HCT116 (cell line): ENCODE measurements at regions not wholly inside any gene's neighbourhood (a gene's known extent, or its start where the extent isn't known, plus 50 kb on each side); places are given as distances from the start of the nearest gene placed in this dataset.

ENCODE experiments used
- ATAC-seq: fragments of 200-7000 bp; cut with Tn5 transposase; 2 replicates; pipeline ENCODE4 v1.9.1; 2020; ENCODE audit warnings: mild to moderate bottlenecking, moderate library complexity
- BruUV-seq: library from RNA; stranded (reverse); fragments of 400-500 nt; replicated peaks from 2 replicates; lab custom pipeline; 2021; lab: Mats Ljungman, UMichigan
- CTCF ChIA-PET: fragments of 300-600 bp; sonication (Branson Sonifier 250); formaldehyde crosslinking; loops from one replicate; lab custom pipeline; 2021; ENCODE audit warnings: antibody characterized with exemption; lab: Charles Lee
- POLR2A ChIA-PET: fragments of 300-600, 350-600 bp; sonication (Branson Sonifier 250); formaldehyde crosslinking; loops from one replicate; lab custom pipeline; 2021; ENCODE audit warnings: antibody characterized with exemption; lab: Charles Lee
- RAD21 ChIA-PET, 2 experiments: fragments of 300-600 bp; sonication (Branson Sonifier 250); formaldehyde crosslinking; loops; one replicate each; lab custom pipeline; 2023; ENCODE audit warnings: low total read pairs in 2 of 2; ENCODE audit not compliant: uncharacterized antibody in 2 of 2, unreplicated experiment in 2 of 2, low non-redundant PET in 1 of 2; lab: Charles Lee
- DNase-seq: peaks from one replicate; pipeline ENCODE4 v3.0.0-alpha.2; 2010; ENCODE audit warnings: low read depth, low spot score
- H2AFZ ChIP-seq: fragments of 200-600 bp; shearing (Covaris generic), sonication (generic); 2 replicates; pipeline ENCODE4 v1.6.1; 2017; ENCODE audit warnings: low read depth, mixed run types, mixed read lengths, antibody characterized with exemption, low read length; ENCODE audit not compliant: poor library complexity, severe bottlenecking
- H3K27ac ChIP-seq: 2 replicates; pipeline ENCODE4 v1.5.1; 2012; ENCODE audit warnings: low read depth, low read length
- H3K27me3 ChIP-seq: fragments of 200-600 bp; sonication (generic); 2 replicates; pipeline ENCODE4 v1.6.1; 2016; ENCODE audit warnings: mixed run types, low read length, mixed read lengths; ENCODE audit not compliant: insufficient read depth
- H3K36me3 ChIP-seq, 2 experiments: fragments of 200-500 bp in 1 of 2; fragments of 200-600 bp in 1 of 2; sonication (Bioruptor generic) in 1 of 2; sonication (generic) in 1 of 2; 2 replicates each; pipeline versions ENCODE4 v1.5.1 to v1.6.1; 2014 to 2016; ENCODE audit warnings: low read length in 2 of 2, inconsistent platforms in 1 of 2, mixed read lengths in 1 of 2, mixed run types in 1 of 2; ENCODE audit not compliant: insufficient read depth in 2 of 2, control insufficient read depth in 1 of 2
- H3K4me1 ChIP-seq, 2 experiments: fragments of 200-600 bp in 1 of 2; sonication (generic) in 1 of 2; 2 replicates each; pipeline versions ENCODE4 v1.5.1 to v1.6.1; 2012 to 2017; ENCODE audit warnings: low read length in 2 of 2, inconsistent platforms in 1 of 2, mild to moderate bottlenecking in 1 of 2, mixed read lengths in 1 of 2, mixed run types in 1 of 2, moderate library complexity in 1 of 2; ENCODE audit not compliant: insufficient read depth in 2 of 2, control insufficient read depth in 1 of 2
- H3K4me2 ChIP-seq: fragments of 200-600 bp; sonication (generic); 2 replicates; pipeline ENCODE4 v1.6.1; 2017; ENCODE audit warnings: mixed run types, low read length, mixed read lengths
- H3K4me3 ChIP-seq, 2 experiments: fragments of 200-600 bp in 1 of 2; sonication (generic) in 1 of 2; replicated peaks in 1 of 2; 2 replicates each; pipeline ENCODE4 v1.5.1; 2011 to 2016; ENCODE audit warnings: low read length in 2 of 2, control low read depth in 1 of 2, low read depth in 1 of 2, mild to moderate bottlenecking in 1 of 2, mixed read lengths in 1 of 2, mixed run types in 1 of 2
- H3K79me2 ChIP-seq: fragments of 200-600 bp; sonication (generic); 2 replicates; pipeline ENCODE4 v1.6.1; 2017; ENCODE audit warnings: mild to moderate bottlenecking, mixed run types, low read length, moderate library complexity, mixed read lengths; ENCODE audit not compliant: insufficient read depth
- H3K9ac ChIP-seq: fragments of 200-600 bp; sonication (generic); 2 replicates; pipeline ENCODE4 v1.6.1; 2016; ENCODE audit warnings: low read length, mixed read lengths
- H3K9me2 ChIP-seq: fragments of 200-600 bp; sonication (generic), shearing (Covaris generic); 2 replicates; pipeline ENCODE4 v1.6.1; 2017; ENCODE audit warnings: mixed run types, mild to moderate bottlenecking, moderate library complexity; ENCODE audit not compliant: insufficient read depth
- H3K9me3 ChIP-seq, 2 experiments: fragments of 200-500 bp in 1 of 2; fragments of 200-600 bp in 1 of 2; sonication (Bioruptor generic) in 1 of 2; sonication (generic) in 1 of 2; 2 replicates each; pipeline ENCODE4 v1.6.1; 2014 to 2017; ENCODE audit warnings: low read length in 2 of 2, mixed read lengths in 2 of 2, inconsistent platforms in 1 of 2, low read depth in 1 of 2, mild to moderate bottlenecking in 1 of 2, mixed run types in 1 of 2, moderate library complexity in 1 of 2; ENCODE audit not compliant: control insufficient read depth in 1 of 2, insufficient read depth in 1 of 2
- H4K20me1 ChIP-seq: fragments of 200-600 bp; sonication (generic), shearing (Covaris generic); 2 replicates; pipeline ENCODE4 v1.6.1; 2017; ENCODE audit warnings: mixed run types, mild to moderate bottlenecking, moderate library complexity; ENCODE audit not compliant: insufficient read depth
- CEBPB ChIP-seq: IDR thresholded peaks from 2 replicates; pipeline ENCODE4 v1.6.1; 2012; ENCODE audit warnings: low read depth
- EGR1 ChIP-seq: IDR thresholded peaks from 2 replicates; pipeline ENCODE4 v1.6.1; 2012; ENCODE audit warnings: low read depth
- EZH2phosphoT487 ChIP-seq: fragments of 200-600 bp; IDR thresholded peaks from 2 replicates; pipeline ENCODE4 v1.6.1; 2018; ENCODE audit warnings: antibody characterized with exemption, borderline replicate concordance
- FOSL1 ChIP-seq: IDR thresholded peaks from 2 replicates; pipeline ENCODE4 v1.6.1; 2012; ENCODE audit warnings: low read depth
- POLR2A ChIP-seq: IDR thresholded peaks from 2 replicates; pipeline ENCODE4 v1.7.0; 2011; ENCODE audit warnings: borderline replicate concordance; ENCODE audit not compliant: insufficient read depth, insufficient read length; ENCODE audit errors: extremely low read depth
- RAD21 ChIP-seq: IDR thresholded peaks from 2 replicates; pipeline ENCODE4 v1.6.1; 2012; ENCODE audit warnings: low read depth, mild to moderate bottlenecking
- SRF ChIP-seq: IDR thresholded peaks from 2 replicates; pipeline ENCODE4 v1.6.1; 2012; ENCODE audit warnings: low read depth
- ZNF274 ChIP-seq: fragments of 200-500 bp; sonication (Bioruptor generic); IDR thresholded peaks from 2 replicates; pipeline ENCODE4 v1.6.1; 2014; ENCODE audit warnings: mild to moderate bottlenecking, low read depth, low read length, inconsistent platforms
- intact Hi-C: fragments of 100-400 bp; cut with micrococcal nuclease; formaldehyde crosslinking; loops from 2 replicates; pipeline ENCODE4 v1.10.0; 2022
- TF ChIP-seq, protein P1 (sequence below), 3 experiments: fragments of 200-600 bp in 1 of 3; sonication (generic) in 1 of 3; IDR thresholded peaks in 2 of 3; conservative IDR thresholded peaks in 1 of 3; 2 replicates each; pipeline ENCODE4 v1.5.1; 2012 to 2017; ENCODE audit warnings: low read depth in 2 of 3, low read length in 2 of 3, antibody characterized with exemption in 1 of 3, borderline replicate concordance in 1 of 3, control low read depth in 1 of 3, mild to moderate bottlenecking in 1 of 3, mixed read lengths in 1 of 3, mixed run types in 1 of 3, moderate library complexity in 1 of 3; ENCODE audit not compliant: insufficient read depth in 1 of 3

DNA sequence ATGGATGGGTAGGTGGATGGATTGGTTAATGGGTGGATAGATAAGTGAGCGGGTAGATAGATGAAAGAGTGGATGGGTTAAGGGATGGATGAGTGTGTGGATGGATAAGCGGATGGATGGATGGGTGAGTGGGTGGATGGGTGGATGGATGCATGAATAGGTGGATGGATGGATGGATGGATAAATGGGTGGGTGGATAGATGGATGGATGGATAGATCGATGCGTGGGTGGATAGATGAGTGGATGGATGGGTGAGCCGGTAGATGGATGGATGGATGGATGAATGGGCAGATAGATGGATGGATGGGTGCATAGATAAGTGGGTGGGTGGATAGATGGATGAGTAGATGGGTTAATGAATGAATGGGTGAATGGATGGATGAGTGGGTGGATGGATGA is 90.9 kb downstream of the CPZ start (continued):
- TF ChIP-seq, protein P1, sequence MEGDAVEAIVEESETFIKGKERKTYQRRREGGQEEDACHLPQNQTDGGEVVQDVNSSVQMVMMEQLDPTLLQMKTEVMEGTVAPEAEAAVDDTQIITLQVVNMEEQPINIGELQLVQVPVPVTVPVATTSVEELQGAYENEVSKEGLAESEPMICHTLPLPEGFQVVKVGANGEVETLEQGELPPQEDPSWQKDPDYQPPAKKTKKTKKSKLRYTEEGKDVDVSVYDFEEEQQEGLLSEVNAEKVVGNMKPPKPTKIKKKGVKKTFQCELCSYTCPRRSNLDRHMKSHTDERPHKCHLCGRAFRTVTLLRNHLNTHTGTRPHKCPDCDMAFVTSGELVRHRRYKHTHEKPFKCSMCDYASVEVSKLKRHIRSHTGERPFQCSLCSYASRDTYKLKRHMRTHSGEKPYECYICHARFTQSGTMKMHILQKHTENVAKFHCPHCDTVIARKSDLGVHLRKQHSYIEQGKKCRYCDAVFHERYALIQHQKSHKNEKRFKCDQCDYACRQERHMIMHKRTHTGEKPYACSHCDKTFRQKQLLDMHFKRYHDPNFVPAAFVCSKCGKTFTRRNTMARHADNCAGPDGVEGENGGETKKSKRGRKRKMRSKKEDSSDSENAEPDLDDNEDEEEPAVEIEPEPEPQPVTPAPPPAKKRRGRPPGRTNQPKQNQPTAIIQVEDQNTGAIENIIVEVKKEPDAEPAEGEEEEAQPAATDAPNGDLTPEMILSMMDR (IDR thresholded peaks at IDR 0.05 in 2 of 3, conservative IDR thresholded peaks at IDR 0.05 in 1 of 3; ENCODE audit: borderline replicate concordance in 1 of 3, insufficient read depth in 1 of 3, low read depth in 2 of 3, low read length in 2 of 3) = no peak

DNA sequence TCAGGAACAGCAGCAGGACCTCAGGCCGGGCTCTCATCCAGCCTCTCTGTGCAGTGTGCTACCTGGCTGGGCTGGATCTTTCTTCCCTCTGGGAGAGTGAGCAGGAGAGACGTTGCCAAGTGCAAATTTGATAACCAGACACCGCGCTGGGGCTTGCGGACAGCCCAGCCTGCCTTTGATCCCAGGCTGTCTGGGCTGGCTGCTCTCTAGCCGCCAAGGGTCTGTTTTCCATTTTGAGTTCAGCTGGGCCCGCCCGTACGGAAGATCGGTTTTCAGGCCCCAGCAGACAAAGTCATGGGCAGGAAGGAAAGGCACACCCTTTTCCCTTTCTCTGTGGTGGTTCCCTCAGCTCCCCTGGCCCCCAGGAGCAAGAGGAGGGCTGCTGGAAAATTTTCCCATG is 90.2 kb downstream of the CPZ start:
- POLR2A ChIA-PET = no interaction called here
- CTCF ChIA-PET = no interaction called here
- intact Hi-C loops = no loop called here
- no peak overlapping the region for H3K4me3 ChIP-seq
- H3K79me2 ChIP-seq = no peaks in the 10 kb centered on the region
- H3K4me2 ChIP-seq = no peak overlapping the region
- no peaks in the 10 kb centered on the region for H3K9me2 ChIP-seq
- H2AFZ ChIP-seq = no peak overlapping the region
- TF ChIP-seq SRF (no peak), POLR2A (no peak), EZH2phosphoT487 (no peak), CEBPB (no peak), ZNF274 (no peak), RAD21 (no peak), FOSL1 (no peak), EGR1 (no peak)
- TF ChIP-seq, protein P1 (IDR thresholded peaks at IDR 0.05 in 2 of 3, conservative IDR thresholded peaks at IDR 0.05 in 1 of 3; ENCODE audit: borderline replicate concordance in 1 of 3, insufficient read depth in 1 of 3, low read depth in 2 of 3, low read length in 2 of 3) = no peak
- no peaks in the 10 kb centered on the region for H3K9me3 ChIP-seq
- H3K36me3 ChIP-seq = no peaks in the 10 kb centered on the region
- no peaks in the 10 kb centered on the region for H4K20me1 ChIP-seq
- no peak overlapping the region for H3K9ac ChIP-seq
- peaks cover 47% of the 10 kb centered on the region; the same call in 1 of the 2 replicates for H3K27me3 ChIP-seq
- H3K4me1 ChIP-seq = no peaks in the 10 kb centered on the region
- BruUV-seq = no TSS peak
- ATAC-seq (no peak), DNase-seq (no peak)
- no peak overlapping the region for H3K27ac ChIP-seq
- RAD21 ChIA-PET = no interaction called here
